CD4-positive, alpha-beta T cell treated with Interleukin-2 at 100 ng/mL for 4 hours (primary cell): ENCODE measurements at regions not wholly inside any gene's neighbourhood (a gene's known extent, or its start where the extent isn't known, plus 50 kb on each side); places are given as distances from the start of the nearest gene placed in this dataset.
"Not testable (repeated sequence)": the region's sequence is repeated elsewhere in the genome, so short reads cannot be mapped to it uniquely, and the experiment has no call there.

Source experiments
- DNase-seq: peaks from one replicate; pipeline ENCODE4 v3.0.0-alpha.2; 2020; ENCODE audit warnings: low spot score

DNA sequence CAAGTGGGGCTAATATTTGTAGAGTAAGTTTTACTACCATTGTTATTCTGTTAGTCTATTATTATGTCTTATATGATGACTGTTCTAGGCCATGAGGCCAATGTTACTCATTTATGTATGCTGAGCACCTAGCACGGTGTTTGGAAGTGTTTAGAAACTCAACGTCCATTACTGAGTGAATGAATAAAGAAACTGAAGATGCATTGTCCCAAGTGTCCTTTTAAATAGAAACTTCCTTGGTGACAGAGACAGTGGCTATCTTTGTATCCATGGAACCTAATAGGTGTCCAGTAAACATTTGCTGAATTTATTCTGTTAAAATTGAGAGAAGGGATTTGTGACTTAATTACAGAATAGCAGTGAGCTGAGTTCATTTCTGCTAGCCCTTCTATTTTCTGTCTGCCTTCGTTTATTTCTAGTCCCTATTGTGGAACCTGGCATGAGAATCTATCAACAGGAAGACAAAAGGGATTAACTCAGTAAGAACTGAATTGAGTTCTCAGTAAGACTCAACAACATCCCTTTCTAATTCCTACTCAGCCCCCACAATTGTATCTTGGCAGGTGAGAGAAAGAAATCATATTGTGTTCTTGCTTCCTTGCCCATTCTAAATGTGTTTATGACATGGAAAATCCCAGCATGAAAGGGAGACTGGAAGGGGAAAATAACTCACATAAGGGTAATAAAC is 246.6 kb upstream of the LRRC3B start:
- DNase-seq, result no peak

- DNase-seq, result no peak
Measured at GRCh38 chr3:26381411-26381810, 241.2 kb upstream of the LRRC3B start.

- no peak for DNase-seq
Measured at GRCh38 chr3:26406636-26407035, 215.9 kb upstream of the LRRC3B start.

DNA sequence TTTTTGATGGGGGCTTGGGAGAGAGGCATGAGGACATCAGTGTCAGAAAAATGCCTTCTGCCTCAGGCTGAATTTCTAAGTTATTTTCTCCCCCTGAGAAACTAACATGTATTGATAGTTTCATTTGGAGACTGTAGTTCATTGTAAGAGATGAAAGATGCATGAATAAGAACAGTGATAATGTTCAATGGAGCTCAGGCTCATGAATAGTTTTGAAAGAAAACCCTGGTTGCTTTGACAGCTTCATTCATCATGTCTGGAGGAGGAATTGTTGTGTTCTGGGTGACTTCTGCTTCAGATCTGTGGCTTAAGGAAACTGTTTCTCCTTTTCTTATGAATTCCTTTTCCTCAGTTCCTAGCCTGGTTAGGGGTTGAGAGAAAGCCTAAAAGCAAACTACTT is 204.0 kb upstream of the LRRC3B start:
- DNase-seq, result no peak

- no peak for DNase-seq
Measured at GRCh38 chr3:26422415-26422814, 200.2 kb upstream of the LRRC3B start.

DNA sequence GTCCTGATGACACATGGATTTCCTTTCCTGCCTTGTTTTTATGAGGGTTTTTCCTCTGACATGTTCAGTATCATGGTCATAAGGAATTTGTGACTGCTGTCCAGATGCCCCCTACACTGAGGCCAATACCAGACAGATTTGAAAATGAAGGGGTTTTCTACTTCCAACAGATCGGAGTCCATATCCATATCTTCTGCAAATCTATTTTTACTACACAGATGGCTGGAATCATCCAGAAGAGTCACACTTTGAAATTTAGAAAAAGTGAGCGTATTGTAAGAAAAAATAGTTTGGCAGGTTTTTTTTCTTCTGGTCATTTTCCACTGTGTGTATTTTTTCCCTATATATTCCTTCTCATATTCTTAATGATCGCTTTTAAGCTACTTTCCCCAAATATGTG is 197.5 kb upstream of the LRRC3B start:
- DNase-seq, result no peak

DNA sequence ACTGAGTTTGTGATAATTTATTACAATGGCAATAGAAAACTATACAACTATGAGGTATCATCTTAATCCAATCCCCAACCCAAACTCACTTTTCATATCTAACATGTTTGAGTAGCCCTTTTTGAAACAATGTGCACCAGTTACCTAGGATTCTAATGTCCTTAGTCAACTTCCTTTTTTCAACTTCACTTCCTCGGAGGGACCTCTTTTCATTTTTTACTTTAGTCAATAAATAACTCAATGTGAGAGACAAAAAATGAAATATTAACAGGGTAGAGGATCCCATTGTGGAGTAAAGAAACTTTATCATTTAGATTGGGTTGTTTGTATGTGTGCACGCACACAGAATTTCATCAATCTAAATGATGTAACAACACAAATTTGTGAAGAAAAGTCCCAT is 193.6 kb upstream of the LRRC3B start:
- no peak for DNase-seq

DNA sequence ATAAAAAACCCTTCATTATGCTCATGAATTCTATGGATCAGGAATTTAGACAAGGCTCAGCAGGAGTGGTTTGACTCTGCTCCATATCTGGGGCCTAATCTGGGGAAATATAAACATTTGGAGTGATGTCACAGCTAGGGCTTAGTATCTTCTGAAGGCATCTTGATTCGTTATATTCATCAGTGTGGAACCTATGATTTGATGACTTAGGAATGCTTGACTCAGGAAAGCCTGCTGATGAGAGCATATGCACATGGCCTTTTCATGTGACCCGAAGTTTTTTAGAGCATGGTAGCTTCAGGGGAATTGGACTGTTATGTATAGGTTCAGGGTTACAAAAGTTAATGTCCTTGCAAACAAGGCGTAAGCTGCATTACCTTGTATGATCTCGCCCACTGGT is 184.9 kb upstream of the LRRC3B start:
- DNase-seq, result no peak

DNA sequence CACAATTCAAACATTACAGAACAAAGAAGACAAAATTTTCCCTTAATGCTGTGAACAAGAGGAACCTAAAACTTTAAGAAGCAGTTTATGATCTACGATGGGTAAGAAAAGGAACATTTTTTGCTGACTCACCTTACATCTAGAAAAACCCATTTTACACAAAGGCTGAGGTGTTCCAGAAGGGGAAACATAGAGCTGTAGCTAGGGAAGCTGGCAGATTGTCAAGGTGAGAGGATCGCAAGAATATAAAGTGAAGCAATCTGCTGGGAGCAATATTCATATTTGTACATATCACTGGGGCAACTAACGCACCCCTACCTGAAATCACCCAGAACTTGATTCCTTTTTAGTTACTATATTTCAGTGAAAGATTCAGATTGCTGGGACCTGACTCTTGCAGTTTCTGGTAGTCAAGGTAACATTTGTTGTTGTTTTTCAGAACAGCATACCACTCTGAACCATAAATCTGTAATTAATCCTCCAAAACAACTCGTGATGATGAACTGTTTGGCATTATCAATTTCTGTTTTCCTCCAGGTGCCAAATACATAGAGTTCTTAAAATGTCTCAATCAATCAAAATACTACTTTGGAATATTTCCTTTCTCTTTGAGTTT is 184.1 kb upstream of the LRRC3B start:
- no peak for DNase-seq

GRCh38 chr3:26438981-26439884 is 183.3 kb upstream of the LRRC3B start:
- DNase-seq, result no peak

DNA sequence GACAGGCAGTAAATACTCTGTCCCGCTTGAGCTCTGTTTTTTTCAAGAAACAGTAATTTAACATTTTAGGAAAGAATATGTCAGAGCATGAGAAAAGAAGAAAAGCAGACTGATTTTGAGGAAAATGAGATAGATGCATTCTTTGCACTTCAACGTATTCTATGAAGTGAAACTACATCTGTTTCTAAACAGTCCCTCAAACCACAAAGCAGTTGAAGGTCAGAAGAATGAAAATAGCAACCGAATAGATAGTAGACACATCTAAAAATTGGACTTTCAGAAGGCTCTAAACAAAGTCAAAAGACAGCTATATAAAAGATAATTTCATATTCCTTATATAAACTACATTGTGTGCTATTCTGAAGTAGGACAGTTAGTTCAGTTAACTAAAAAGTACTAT is 172.6 kb upstream of the LRRC3B start:
- DNase-seq, result no peak

- no peak for DNase-seq
Measured at GRCh38 chr3:26452363-26452762, 170.2 kb upstream of the LRRC3B start.

GRCh38 chr3:26460985-26461384 is 161.6 kb upstream of the LRRC3B start:
- DNase-seq, result no peak

DNA sequence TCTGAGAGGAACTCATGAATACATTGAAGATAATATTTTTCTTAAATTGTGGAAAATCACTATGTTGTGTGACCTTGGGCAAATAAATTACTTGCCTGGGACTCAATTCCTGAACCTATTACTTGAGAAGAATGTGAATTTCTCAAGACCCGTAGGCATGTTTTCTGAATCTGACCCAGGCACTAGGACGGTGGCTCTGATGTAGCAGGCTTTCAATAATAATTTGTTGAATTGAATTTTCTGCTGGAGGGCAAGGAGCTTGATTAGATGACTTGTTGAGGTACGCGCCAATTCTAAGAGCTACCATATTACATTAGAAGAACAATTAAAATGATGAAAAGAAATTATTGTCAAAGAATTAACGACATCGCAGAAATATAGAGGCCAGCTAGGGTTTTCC is 150.2 kb upstream of the LRRC3B start:
- no peak for DNase-seq

- DNase-seq, result no peak
Measured at GRCh38 chr3:26474706-26475105, 147.9 kb upstream of the LRRC3B start.

DNA sequence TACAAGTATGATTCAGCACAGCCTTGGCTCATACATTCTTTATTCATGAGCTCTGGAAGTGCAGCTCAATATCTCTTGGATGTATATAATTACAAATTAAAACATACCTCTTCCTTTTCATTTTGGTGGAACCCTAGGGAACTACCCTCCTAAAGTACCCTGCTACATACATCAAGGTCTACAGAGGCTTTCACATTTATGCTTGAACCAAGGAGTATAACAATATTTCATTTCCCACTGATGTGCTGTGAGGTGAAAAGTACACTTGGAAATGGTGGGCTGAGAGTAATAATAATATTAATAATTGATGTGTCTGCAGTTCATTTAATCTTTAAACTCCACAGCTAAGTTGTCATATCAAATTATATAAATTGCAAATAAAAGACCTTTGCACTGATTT is 142.2 kb upstream of the LRRC3B start:
- DNase-seq, result no peak

DNA sequence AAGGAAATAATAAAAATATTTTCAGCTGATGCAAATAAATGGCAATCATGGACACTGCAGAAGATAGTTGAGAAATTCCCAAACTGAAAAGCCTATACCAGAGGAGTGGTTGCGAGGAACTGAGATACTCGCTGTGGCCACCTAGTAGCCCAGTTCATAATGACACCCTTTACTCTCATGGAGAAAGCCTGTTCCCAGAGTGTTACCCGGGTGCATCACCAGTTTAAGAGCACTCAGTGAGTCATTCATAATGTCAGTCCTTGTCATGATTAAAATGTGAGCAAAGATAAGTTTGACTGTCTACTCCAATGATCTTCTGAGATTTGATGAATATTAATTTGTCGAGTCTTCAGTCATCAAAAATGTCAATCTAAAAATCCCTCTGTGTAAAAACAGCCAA is 138.4 kb upstream of the LRRC3B start:
- no peak for DNase-seq

DNA sequence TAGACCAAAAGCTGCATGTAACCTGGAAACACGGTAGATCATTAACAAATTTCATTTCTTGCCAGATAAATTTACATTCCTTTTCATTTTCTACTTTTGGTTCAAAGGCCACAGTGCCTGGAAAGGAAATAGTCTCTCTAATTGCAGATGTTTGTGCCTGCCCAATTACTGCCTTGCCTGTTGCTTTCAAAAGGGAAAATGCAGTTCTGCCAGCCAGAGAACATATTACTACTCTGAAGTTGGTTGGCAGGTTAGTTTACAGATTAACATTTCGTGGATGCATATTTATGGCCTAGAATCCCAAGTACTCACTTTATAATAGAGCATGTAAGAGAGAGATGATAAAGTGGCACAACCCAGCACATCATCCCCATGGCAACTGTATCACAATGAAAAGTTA is 124.3 kb upstream of the LRRC3B start:
- no peak for DNase-seq

- no peak for DNase-seq
Measured at GRCh38 chr3:26505399-26505798, 117.2 kb upstream of the LRRC3B start.

DNA sequence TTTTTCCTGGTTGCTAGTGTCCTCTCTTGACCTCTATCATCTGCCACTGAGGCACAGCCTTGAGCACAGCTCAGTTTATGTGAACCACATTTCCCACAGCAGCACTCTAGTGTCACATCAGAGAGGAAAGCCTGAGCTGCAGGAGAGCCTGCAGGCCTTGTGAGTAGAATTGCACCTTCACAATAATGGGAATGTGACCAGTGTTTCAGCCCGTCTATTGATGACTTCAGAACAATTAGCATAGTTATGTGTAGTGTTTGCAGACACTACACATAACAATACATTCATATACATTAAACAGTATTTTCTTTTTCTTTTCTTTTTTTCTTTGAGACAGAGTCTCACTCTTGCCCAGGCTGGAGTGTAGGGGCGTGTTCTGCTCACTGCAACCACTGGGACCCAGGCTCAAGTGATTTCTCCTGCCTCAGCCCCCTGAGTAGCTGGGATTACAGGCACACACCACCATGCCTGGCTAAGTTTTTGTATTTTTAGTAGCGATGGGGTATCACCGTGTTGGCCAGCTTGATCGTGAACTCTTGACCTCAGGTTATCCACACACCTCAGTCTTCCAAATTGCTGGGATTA is 108.0 kb upstream of the LRRC3B start:
- not testable (repeated sequence) for DNase-seq

DNA sequence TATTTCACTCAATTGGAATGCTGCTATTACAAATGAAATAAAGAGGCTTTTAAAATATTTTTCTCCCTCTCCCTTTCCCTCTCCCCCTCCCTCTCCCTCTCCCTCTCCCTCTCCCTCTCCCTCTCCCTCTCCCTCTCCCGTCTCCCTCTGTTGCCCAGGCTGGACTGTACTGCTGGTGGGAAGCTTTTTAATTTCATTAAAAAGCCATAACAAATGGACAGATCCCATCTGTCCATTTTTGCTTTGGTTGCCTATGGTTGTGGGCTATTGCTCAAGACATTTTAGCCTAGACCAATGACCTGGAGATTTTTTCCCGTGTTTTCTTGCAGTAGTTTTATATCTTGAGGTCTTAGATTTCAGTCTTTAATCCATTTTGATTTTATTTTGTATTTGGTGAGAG is 107.2 kb upstream of the LRRC3B start:
- no peak for DNase-seq

GRCh38 chr3:26521261-26521660 is 101.3 kb upstream of the LRRC3B start:
- no peak for DNase-seq

DNA sequence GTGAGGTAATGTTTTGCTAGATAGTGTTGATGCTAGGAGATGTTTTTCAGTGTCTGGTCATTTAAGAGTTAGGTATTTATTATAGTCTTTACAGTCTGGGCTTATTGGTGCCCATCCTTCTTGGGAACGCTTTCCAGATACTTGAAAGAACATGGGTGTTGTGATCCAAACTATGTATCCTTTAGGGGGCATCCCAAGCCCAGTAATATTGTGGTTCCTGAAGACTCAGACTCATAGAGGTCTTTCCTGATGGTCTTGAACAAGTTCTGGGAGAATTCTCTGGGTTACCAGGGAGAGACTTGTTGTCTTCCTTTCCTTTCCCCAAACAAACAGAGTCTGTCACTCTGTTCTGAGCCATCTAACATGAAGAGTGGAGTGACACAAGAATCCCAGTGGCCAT is 99.7 kb upstream of the LRRC3B start:
- DNase-seq, result no peak
